NK-92 treated with Interleukin-12 subunit alpha and Interleukin-12 subunit beta, amount 100 ng/mL, for 24 hours (cell line): ENCODE measurements at regions not wholly inside any gene's neighbourhood (a gene's known extent, or its start where the extent isn't known, plus 50 kb on each side); places are given as distances from the start of the nearest gene placed in this dataset.
"Not testable (repeated sequence)": the region's sequence is repeated elsewhere in the genome, so short reads cannot be mapped to it uniquely, and the experiment has no call there.

Experiments
- DNase-seq: peaks from one replicate; lab custom pipeline; 2025; lab: John Stamatoyannopoulos, UW

GRCh38 chr7:145919712-145920111 lies 196.9 kb upstream of the CNTNAP2 start:
- DNase-seq = no peak

- no peak for DNase-seq
These were observed 199.8 kb upstream of the CNTNAP2 start for GRCh38 chr7:145916776-145917175.

GRCh38 chr7:145915679-145916078 lies 200.9 kb upstream of the CNTNAP2 start:
- DNase-seq = no peak

GRCh38 chr7:145909991-145910513 lies 206.5 kb upstream of the CNTNAP2 start:
- DNase-seq = peak; percentile 1

- DNase-seq = no peak
These were observed 212.9 kb upstream of the CNTNAP2 start for GRCh38 chr7:145903658-145904057.

GRCh38 chr7:145902123-145902522 lies 214.5 kb upstream of the CNTNAP2 start:
- DNase-seq = no peak

GRCh38 chr7:145899938-145900337 lies 216.7 kb upstream of the CNTNAP2 start:
- DNase-seq = no peak

- DNase-seq = no peak
These were observed 222.6 kb upstream of the CNTNAP2 start for GRCh38 chr7:145893925-145894535.

GRCh38 chr7:145884716-145885514 lies 231.7 kb upstream of the CNTNAP2 start:
- DNase-seq = no peak

- DNase-seq = no peak
These were observed 240.2 kb upstream of the CNTNAP2 start for GRCh38 chr7:145876376-145876775.

- DNase-seq = no peak
These were observed 241.3 kb upstream of the CNTNAP2 start for GRCh38 chr7:145875267-145875666.

GRCh38 chr7:145868935-145869334 lies 247.7 kb upstream of the CNTNAP2 start:
- no peak for DNase-seq

- DNase-seq = no peak
These were observed 254.4 kb upstream of the CNTNAP2 start for GRCh38 chr7:145862212-145862611.

- DNase-seq = no peak
These were observed 255.8 kb upstream of the CNTNAP2 start for GRCh38 chr7:145860809-145861208.

GRCh38 chr7:145850636-145851035 lies 266.0 kb upstream of the CNTNAP2 start:
- DNase-seq = no peak

GRCh38 chr7:145848691-145849090 lies 267.9 kb upstream of the CNTNAP2 start:
- no peak for DNase-seq

- DNase-seq = no peak
These were observed 271.3 kb upstream of the CNTNAP2 start for GRCh38 chr7:145845345-145845744.

- DNase-seq = no peak
These were observed 276.8 kb upstream of the CNTNAP2 start for GRCh38 chr7:145839814-145840213.

- DNase-seq = no peak
These were observed 284.9 kb upstream of the CNTNAP2 start for GRCh38 chr7:145831616-145832206.

- DNase-seq = no peak
These were observed 298.9 kb upstream of the CNTNAP2 start for GRCh38 chr7:145817687-145818086.

GRCh38 chr7:145812218-145812617 lies 304.4 kb upstream of the CNTNAP2 start:
- DNase-seq = no peak

- not testable (repeated sequence) for DNase-seq
These were observed 311.1 kb upstream of the CNTNAP2 start for GRCh38 chr7:145805496-145805895.

GRCh38 chr7:145797507-145797906 lies 319.1 kb upstream of the CNTNAP2 start:
- DNase-seq = no peak
